Epithelial cell of proximal tubule (primary cell): ENCODE measurements at regions not wholly inside any gene's neighbourhood (a gene's known extent, or its start where the extent isn't known, plus 50 kb on each side); places are given as distances from the start of the nearest gene placed in this dataset.

Experiments
- DNase-seq: peaks from one replicate; pipeline ENCODE4 v3.0.0-alpha.2; 2011; ENCODE audit warnings: low read depth
- H3K4me3 ChIP-seq: 2 replicates; pipeline ENCODE4 v1.5.1; 2011; ENCODE audit warnings: low read depth, mild to moderate bottlenecking, low read length
- TF ChIP-seq, protein P1 (sequence below): conservative IDR thresholded peaks from 2 replicates; pipeline ENCODE4 v1.5.1; 2012; ENCODE audit warnings: low read depth, mild to moderate bottlenecking, low read length

DNA sequence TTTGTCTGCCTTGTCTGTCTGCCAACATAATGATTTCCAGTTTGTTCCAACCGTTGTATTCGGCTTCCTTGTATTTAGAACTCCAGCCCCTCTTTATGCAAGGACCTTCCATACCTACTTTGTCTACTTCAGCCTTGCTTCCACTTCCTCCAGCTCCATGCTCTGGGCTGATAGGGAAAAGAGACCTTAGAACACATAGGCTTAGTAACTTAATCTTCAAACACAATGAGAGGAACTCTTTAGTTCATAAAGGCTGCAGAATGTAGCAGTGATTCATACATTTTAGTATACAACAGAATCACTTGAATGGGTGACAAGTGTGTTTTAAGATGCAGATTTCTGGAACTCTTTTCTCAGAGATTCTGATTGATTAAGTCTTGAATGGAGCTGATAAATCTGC, 102.8 kb upstream of the IFNE start:
- no peak for DNase-seq
- H3K4me3 ChIP-seq = no peak overlapping the region
- TF ChIP-seq, protein P1, sequence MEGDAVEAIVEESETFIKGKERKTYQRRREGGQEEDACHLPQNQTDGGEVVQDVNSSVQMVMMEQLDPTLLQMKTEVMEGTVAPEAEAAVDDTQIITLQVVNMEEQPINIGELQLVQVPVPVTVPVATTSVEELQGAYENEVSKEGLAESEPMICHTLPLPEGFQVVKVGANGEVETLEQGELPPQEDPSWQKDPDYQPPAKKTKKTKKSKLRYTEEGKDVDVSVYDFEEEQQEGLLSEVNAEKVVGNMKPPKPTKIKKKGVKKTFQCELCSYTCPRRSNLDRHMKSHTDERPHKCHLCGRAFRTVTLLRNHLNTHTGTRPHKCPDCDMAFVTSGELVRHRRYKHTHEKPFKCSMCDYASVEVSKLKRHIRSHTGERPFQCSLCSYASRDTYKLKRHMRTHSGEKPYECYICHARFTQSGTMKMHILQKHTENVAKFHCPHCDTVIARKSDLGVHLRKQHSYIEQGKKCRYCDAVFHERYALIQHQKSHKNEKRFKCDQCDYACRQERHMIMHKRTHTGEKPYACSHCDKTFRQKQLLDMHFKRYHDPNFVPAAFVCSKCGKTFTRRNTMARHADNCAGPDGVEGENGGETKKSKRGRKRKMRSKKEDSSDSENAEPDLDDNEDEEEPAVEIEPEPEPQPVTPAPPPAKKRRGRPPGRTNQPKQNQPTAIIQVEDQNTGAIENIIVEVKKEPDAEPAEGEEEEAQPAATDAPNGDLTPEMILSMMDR = no peak

GRCh38 chr9:21585756-21586752, 103.9 kb upstream of the IFNE start:
- TF ChIP-seq, protein P1 = peak; percentile 40
- no peak for DNase-seq
- no peak overlapping the region for H3K4me3 ChIP-seq

DNA sequence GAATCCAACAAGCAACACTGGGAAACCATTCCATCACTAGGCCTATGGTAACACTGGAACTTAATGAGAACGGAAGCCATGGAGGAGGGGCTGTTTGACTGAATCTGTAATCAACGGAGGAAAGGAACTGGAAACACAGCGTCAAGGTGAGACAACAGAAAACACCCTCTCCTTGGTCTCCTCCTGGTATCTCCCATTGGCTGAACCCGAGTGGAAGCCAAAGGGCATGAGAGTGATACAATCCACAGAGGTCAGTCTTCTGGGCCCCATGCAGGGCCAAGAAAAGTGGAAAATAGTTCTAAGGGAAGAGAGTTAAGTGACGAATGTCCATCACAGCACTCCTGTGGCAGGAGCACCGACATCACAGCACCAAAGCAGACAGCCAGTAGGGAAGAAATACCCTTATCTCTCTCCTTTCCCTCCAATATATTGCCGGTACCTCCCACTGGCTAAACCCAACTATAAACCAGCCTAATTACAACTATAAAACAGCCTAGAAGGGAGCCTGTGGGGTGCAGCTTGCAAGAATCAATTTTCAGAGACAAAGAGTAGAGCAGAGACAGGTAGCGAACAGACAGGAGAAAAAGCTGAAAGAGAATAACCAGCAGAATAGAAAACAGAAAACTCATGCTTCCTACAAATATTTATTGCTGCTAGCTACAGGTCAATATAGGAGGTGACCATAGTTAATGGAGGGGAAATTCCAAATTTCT, 107.4 kb upstream of the IFNE start:
- DNase-seq = no peak
- H3K4me3 ChIP-seq = peak overlapping the region; percentile 56
- TF ChIP-seq, protein P1 = no peak

GRCh38 chr9:21590058-21590996, 108.2 kb upstream of the IFNE start:
- no peak for DNase-seq
- H3K4me3 ChIP-seq = peak overlapping the region; percentile 56
- TF ChIP-seq, protein P1 = no peak

- peak overlapping the region; percentile 56 for H3K4me3 ChIP-seq
- TF ChIP-seq, protein P1 = no peak
- DNase-seq = peak; percentile 95
Observed at GRCh38 chr9:21591221-21592062, 109.3 kb upstream of the IFNE start.

DNA sequence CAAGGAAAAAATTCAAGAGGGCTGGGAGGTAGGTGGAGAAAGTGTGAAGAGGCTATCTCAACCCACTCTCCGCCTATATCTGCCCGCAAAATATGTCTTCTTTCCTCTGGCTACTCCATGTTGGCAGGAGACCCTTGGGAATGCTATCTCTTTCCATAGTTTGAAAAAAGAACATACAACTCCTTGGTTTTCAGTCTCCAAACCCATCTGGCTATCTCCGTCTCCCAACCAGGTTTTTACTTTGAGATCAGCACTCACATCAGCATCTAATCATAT, 109.9 kb upstream of the IFNE start:
- TF ChIP-seq, protein P1 = no peak
- H3K4me3 ChIP-seq = no peak overlapping the region
- no peak for DNase-seq
